ENCODE measurements at regions not wholly inside any gene's neighbourhood (a gene's known extent, or its start where the extent isn't known, plus 50 kb on each side); places are given as distances from the start of the nearest gene placed in this dataset.

- H3K27me3 ChIP-seq: no peaks in the 10 kb centered on the region
Observed at GRCh38 chr16:62831235-62831850, 795.1 kb upstream of the CDH8 start.

GRCh38 chr16:62829607-62830006 is 793.4 kb upstream of the CDH8 start:
- H3K9me3 ChIP-seq (ENCODE audit: low read depth): no peaks in the 10 kb centered on the region
- H3K4me1 ChIP-seq (ENCODE audit: low read depth): no peaks in the 10 kb centered on the region
- no peak overlapping the region for H3K27ac ChIP-seq
- no peaks in the 10 kb centered on the region for H3K27me3 ChIP-seq
- no peak overlapping the region for H3K4me3 ChIP-seq
- no peak for TF ChIP-seq CTCF (IDR thresholded peaks at IDR 0.05; ENCODE audit: low read depth, low read length)
- no peak for DNase-seq (ENCODE audit: low read depth in 1 of 2, low spot score in 1 of 2)
- H3K36me3 ChIP-seq: no peaks in the 10 kb centered on the region

More at GRCh38 chr16:62831235-62831850, 795.1 kb upstream of the CDH8 start:
- Histone ChIP-seq H3K27ac (no peak overlapping the region), H3K36me3 (no peaks in the 10 kb centered on the region), H3K4me1 (ENCODE audit: low read depth) (no peaks in the 10 kb centered on the region), H3K9me3 (ENCODE audit: low read depth) (no peaks in the 10 kb centered on the region), H3K4me3 (no peak overlapping the region)
- no peak for DNase-seq (ENCODE audit: low read depth in 1 of 2, low spot score in 1 of 2)
- TF ChIP-seq CTCF (IDR thresholded peaks at IDR 0.05; ENCODE audit: low read depth, low read length): no peak

GRCh38 chr16:62829084-62829483 is 792.8 kb upstream of the CDH8 start:
- DNase-seq (ENCODE audit: low read depth in 1 of 2, low spot score in 1 of 2): no peak
- Histone ChIP-seq H3K4me1 (ENCODE audit: low read depth) (no peaks in the 10 kb centered on the region), H3K4me3 (no peak overlapping the region), H3K27ac (no peak overlapping the region), H3K36me3 (no peaks in the 10 kb centered on the region), H3K27me3 (no peaks in the 10 kb centered on the region), H3K9me3 (ENCODE audit: low read depth) (no peaks in the 10 kb centered on the region)
- no peak for TF ChIP-seq CTCF (IDR thresholded peaks at IDR 0.05; ENCODE audit: low read depth, low read length)

GRCh38 chr16:62821824-62822223 is 785.6 kb upstream of the CDH8 start:
- DNase-seq (ENCODE audit: low read depth in 1 of 2, low spot score in 1 of 2): no peak
- Histone ChIP-seq H3K4me3 (no peak overlapping the region), H3K27me3 (no peaks in the 10 kb centered on the region), H3K27ac (no peak overlapping the region), H3K4me1 (ENCODE audit: low read depth) (no peaks in the 10 kb centered on the region), H3K9me3 (ENCODE audit: low read depth) (no peaks in the 10 kb centered on the region), H3K36me3 (no peaks in the 10 kb centered on the region)
- no peak for TF ChIP-seq CTCF (IDR thresholded peaks at IDR 0.05; ENCODE audit: low read depth, low read length)

GRCh38 chr16:62816971-62817519 is 780.8 kb upstream of the CDH8 start:
- H3K36me3 ChIP-seq: no peaks in the 10 kb centered on the region
- H3K9me3 ChIP-seq (ENCODE audit: low read depth): no peaks in the 10 kb centered on the region
- DNase-seq (ENCODE audit: low read depth in 1 of 2, low spot score in 1 of 2): no peak
- no peak for TF ChIP-seq CTCF (IDR thresholded peaks at IDR 0.05; ENCODE audit: low read depth, low read length)
- no peak overlapping the region for H3K4me3 ChIP-seq
- no peaks in the 10 kb centered on the region for H3K4me1 ChIP-seq (ENCODE audit: low read depth)
- H3K27me3 ChIP-seq: no peaks in the 10 kb centered on the region
- H3K27ac ChIP-seq: no peak overlapping the region

Measured in cardiac muscle cell (in vitro differentiated cells and primary cell).